Retinal pigment epithelial cell (primary cell): ENCODE measurements at regions not wholly inside any gene's neighbourhood (a gene's known extent, or its start where the extent isn't known, plus 50 kb on each side); places are given as distances from the start of the nearest gene placed in this dataset.

Source experiments
- DNase-seq: peaks from one replicate; pipeline ENCODE4 v3.0.0-alpha.2; 2010; ENCODE audit warnings: low read depth
- H3K4me3 ChIP-seq: 2 replicates; pipeline ENCODE4 v1.5.1; 2011; ENCODE audit warnings: mild to moderate bottlenecking, low read length, control low read depth, moderate library complexity
- CTCF ChIP-seq: conservative IDR thresholded peaks from 2 replicates; pipeline ENCODE4 v1.5.1; 2011; ENCODE audit warnings: low read depth, low read length, control low read depth, inconsistent platforms

GRCh38 chr4:187613089-187613839, 382.3 kb upstream of the ZFP42 start:
- no peak for DNase-seq
- H3K4me3 ChIP-seq, result no peak overlapping the region
- no peak for TF ChIP-seq CTCF

GRCh38 chr4:187615972-187616371, 379.6 kb upstream of the ZFP42 start:
- no peak overlapping the region for H3K4me3 ChIP-seq
- no peak for DNase-seq
- no peak for TF ChIP-seq CTCF

GRCh38 chr4:187617113-187617512, 378.5 kb upstream of the ZFP42 start:
- H3K4me3 ChIP-seq, result no peak overlapping the region
- DNase-seq, result no peak
- TF ChIP-seq CTCF, result no peak

- no peak overlapping the region for H3K4me3 ChIP-seq
- no peak for TF ChIP-seq CTCF
- DNase-seq, result no peak
Measured at GRCh38 chr4:187618701-187619281, 376.8 kb upstream of the ZFP42 start.

GRCh38 chr4:187619319-187619718, 376.3 kb upstream of the ZFP42 start:
- no peak for TF ChIP-seq CTCF
- DNase-seq, result no peak
- H3K4me3 ChIP-seq, result no peak overlapping the region

GRCh38 chr4:187632260-187632995, 363.1 kb upstream of the ZFP42 start:
- no peak for DNase-seq
- no peak for TF ChIP-seq CTCF
- no peak overlapping the region for H3K4me3 ChIP-seq
